ENCODE measurements at regions not wholly inside any gene's neighbourhood (a gene's known extent, or its start where the extent isn't known, plus 50 kb on each side); places are given as distances from the start of the nearest gene placed in this dataset.

GRCh38 chr1:165060285-165060793, 296.2 kb downstream of the LMX1A start:
- in situ Hi-C loops (cut with HindIII; ENCODE audit: low pct_ligation_motif_present, low sequenced_read_pairs): no loop called here
- no peak for DNase-seq
- H3K27me3 ChIP-seq (replicated peaks): no peaks in the 10 kb centered on the region
- H3K27ac ChIP-seq: no peak overlapping the region
- no peak overlapping the region for H3K4me3 ChIP-seq (ENCODE audit: low read depth, low read length)
- TF ChIP-seq CTCF (IDR thresholded peaks at IDR 0.05; ENCODE audit: low read depth, low read length, missing control alignments): no peak
- H3K36me3 ChIP-seq (replicated peaks): no peaks in the 10 kb centered on the region

GRCh38 chr1:165057956-165058355, 298.6 kb downstream of the LMX1A start:
- H3K27ac ChIP-seq: no peak overlapping the region
- H3K36me3 ChIP-seq (replicated peaks): no peaks in the 10 kb centered on the region
- in situ Hi-C loops (cut with HindIII; ENCODE audit: low pct_ligation_motif_present, low sequenced_read_pairs): no loop called here
- TF ChIP-seq CTCF (IDR thresholded peaks at IDR 0.05; ENCODE audit: low read depth, low read length, missing control alignments): no peak
- no peaks in the 10 kb centered on the region for H3K27me3 ChIP-seq (replicated peaks)
- H3K4me3 ChIP-seq (ENCODE audit: low read depth, low read length): no peak overlapping the region
- no peak for DNase-seq

GRCh38 chr1:165056914-165057313, 299.6 kb downstream of the LMX1A start:
- Histone ChIP-seq H3K27me3 (replicated peaks) (no peaks in the 10 kb centered on the region), H3K27ac (no peak overlapping the region), H3K4me3 (ENCODE audit: low read depth, low read length) (no peak overlapping the region), H3K36me3 (replicated peaks) (no peaks in the 10 kb centered on the region)
- no peak for DNase-seq
- in situ Hi-C loops (cut with HindIII; ENCODE audit: low pct_ligation_motif_present, low sequenced_read_pairs): no loop called here
- no peak for TF ChIP-seq CTCF (IDR thresholded peaks at IDR 0.05; ENCODE audit: low read depth, low read length, missing control alignments)

GRCh38 chr1:165055581-165055980, 300.9 kb downstream of the LMX1A start:
- in situ Hi-C loops (cut with HindIII; ENCODE audit: low pct_ligation_motif_present, low sequenced_read_pairs): no loop called here
- Histone ChIP-seq H3K4me3 (ENCODE audit: low read depth, low read length) (no peak overlapping the region), H3K36me3 (replicated peaks) (no peaks in the 10 kb centered on the region), H3K27ac (no peak overlapping the region), H3K27me3 (replicated peaks) (no peaks in the 10 kb centered on the region)
- no peak for DNase-seq
- TF ChIP-seq CTCF (IDR thresholded peaks at IDR 0.05; ENCODE audit: low read depth, low read length, missing control alignments): no peak

GRCh38 chr1:165054627-165055026, 301.9 kb downstream of the LMX1A start:
- H3K36me3 ChIP-seq (replicated peaks): no peaks in the 10 kb centered on the region
- no peak overlapping the region for H3K27ac ChIP-seq
- DNase-seq: no peak
- H3K4me3 ChIP-seq (ENCODE audit: low read depth, low read length): no peak overlapping the region
- no peak for TF ChIP-seq CTCF (IDR thresholded peaks at IDR 0.05; ENCODE audit: low read depth, low read length, missing control alignments)
- H3K27me3 ChIP-seq (replicated peaks): no peaks in the 10 kb centered on the region
- in situ Hi-C loops (cut with HindIII; ENCODE audit: low pct_ligation_motif_present, low sequenced_read_pairs): no loop called here

- no peaks in the 10 kb centered on the region for H3K36me3 ChIP-seq (replicated peaks)
- in situ Hi-C loops (cut with HindIII; ENCODE audit: low pct_ligation_motif_present, low sequenced_read_pairs): no loop called here
- no peak for TF ChIP-seq CTCF (IDR thresholded peaks at IDR 0.05; ENCODE audit: low read depth, low read length, missing control alignments)
- no peak overlapping the region for H3K4me3 ChIP-seq (ENCODE audit: low read depth, low read length)
- DNase-seq: no peak
- H3K27ac ChIP-seq: no peak overlapping the region
- H3K27me3 ChIP-seq (replicated peaks): no peaks in the 10 kb centered on the region
Observed at GRCh38 chr1:165053351-165053750, 303.2 kb downstream of the LMX1A start.
